H9 (cell line): ENCODE measurements at regions not wholly inside any gene's neighbourhood (a gene's known extent, or its start where the extent isn't known, plus 50 kb on each side); places are given as distances from the start of the nearest gene placed in this dataset.

Experiments
- DNase-seq: peaks from one replicate; pipeline ENCODE4 v3.0.0-alpha.2; 2017
- H2AFZ ChIP-seq: one replicate; pipeline ENCODE4 v1.6.1; 2013; ENCODE audit warnings: mild to moderate bottlenecking, low read length, control low read depth, moderate library complexity
- H2AK5ac ChIP-seq: 2 replicates; pipeline ENCODE4 v1.6.1; 2013; ENCODE audit warnings: low read length, control low read depth, mixed read lengths; ENCODE audit not compliant: insufficient read length
- H2BK120ac ChIP-seq: one replicate; pipeline ENCODE4 v1.6.1; 2013; ENCODE audit warnings: low read depth, mild to moderate bottlenecking, low read length, control low read depth, inconsistent platforms; ENCODE audit not compliant: poor library complexity, severe bottlenecking
- H2BK12ac ChIP-seq: 2 replicates; pipeline ENCODE4 v1.6.1; 2013; ENCODE audit warnings: low read length, control low read depth, mixed read lengths, low read depth; ENCODE audit not compliant: insufficient read length
- H2BK15ac ChIP-seq: 2 replicates; pipeline ENCODE4 v1.6.1; 2013; ENCODE audit warnings: low read depth, low read length, control low read depth
- H2BK20ac ChIP-seq: one replicate; pipeline ENCODE4 v1.6.1; 2013; ENCODE audit warnings: low read depth, mild to moderate bottlenecking, low read length, control low read depth, inconsistent platforms; ENCODE audit not compliant: poor library complexity, severe bottlenecking
- H2BK5ac ChIP-seq: 2 replicates; pipeline ENCODE4 v1.6.1; 2013; ENCODE audit warnings: low read length, control low read depth, mixed read lengths; ENCODE audit not compliant: insufficient read length
- H3K14ac ChIP-seq: 2 replicates; pipeline ENCODE4 v1.6.1; 2013; ENCODE audit warnings: low read length, control low read depth; ENCODE audit not compliant: insufficient read depth
- H3K18ac ChIP-seq: 2 replicates; pipeline ENCODE4 v1.6.1; 2013; ENCODE audit warnings: low read depth, mild to moderate bottlenecking, mixed read lengths, low read length, control low read depth; ENCODE audit not compliant: insufficient read length
- H3K23ac ChIP-seq: 2 replicates; pipeline ENCODE4 v1.6.1; 2013; ENCODE audit warnings: low read length, control low read depth, mixed read lengths, low read depth; ENCODE audit not compliant: insufficient read length
- H3K23me2 ChIP-seq: 2 replicates; pipeline ENCODE4 v1.6.1; 2013; ENCODE audit warnings: low read depth, mild to moderate bottlenecking, mixed read lengths, low read length, control low read depth; ENCODE audit not compliant: insufficient read length, poor library complexity, severe bottlenecking
- H3K27ac ChIP-seq: 2 replicates; pipeline ENCODE4 v1.5.1; 2013; ENCODE audit warnings: low read length, control low read depth, mixed read lengths, low read depth; ENCODE audit not compliant: insufficient read length
- H3K27me3 ChIP-seq: 2 replicates; pipeline ENCODE4 v1.6.1; 2013; ENCODE audit warnings: low read length, control low read depth, inconsistent platforms; ENCODE audit not compliant: insufficient read depth
- H3K4ac ChIP-seq: 2 replicates; pipeline ENCODE4 v1.6.1; 2013; ENCODE audit warnings: low read depth, mild to moderate bottlenecking, control low read depth, inconsistent platforms, low read length, moderate library complexity
- H3K4me1 ChIP-seq: 2 replicates; pipeline ENCODE4 v1.6.1; 2013; ENCODE audit warnings: low read length, control low read depth, inconsistent platforms; ENCODE audit not compliant: insufficient read depth
- H3K4me2 ChIP-seq: 2 replicates; pipeline ENCODE4 v1.6.1; 2013; ENCODE audit warnings: low read length, control low read depth, mixed read lengths; ENCODE audit not compliant: insufficient read length, insufficient read depth
- H3K56ac ChIP-seq: 2 replicates; pipeline ENCODE4 v1.6.1; 2013; ENCODE audit warnings: low read depth, mild to moderate bottlenecking, mixed read lengths, low read length, control low read depth; ENCODE audit not compliant: insufficient read length
- H3K79me1 ChIP-seq: 2 replicates; pipeline ENCODE4 v1.6.1; 2013; ENCODE audit warnings: low read depth, mild to moderate bottlenecking, moderate library complexity, low read length, control low read depth, inconsistent platforms; ENCODE audit not compliant: insufficient read depth, poor library complexity, severe bottlenecking
- H3K79me2 ChIP-seq: 2 replicates; pipeline ENCODE4 v1.6.1; 2013; ENCODE audit warnings: low read length, control low read depth, inconsistent platforms; ENCODE audit not compliant: insufficient read depth
- H3K9ac ChIP-seq: 2 replicates; pipeline ENCODE4 v1.6.1; 2013; ENCODE audit warnings: low read length, control low read depth, mixed read lengths; ENCODE audit not compliant: insufficient read length; ENCODE audit errors: extremely low read depth
- H3K9me3 ChIP-seq: one replicate; pipeline ENCODE4 v1.6.1; 2013; ENCODE audit warnings: low read depth, low read length, inconsistent platforms; ENCODE audit not compliant: control insufficient read depth
- H3T11ph ChIP-seq: one replicate; pipeline ENCODE4 v1.6.1; 2013; ENCODE audit warnings: mild to moderate bottlenecking, low read length, control low read depth, inconsistent platforms
- H4K20me1 ChIP-seq: one replicate; pipeline ENCODE4 v1.6.1; 2013; ENCODE audit not compliant: control insufficient read depth, insufficient read length, insufficient read depth
- H4K5ac ChIP-seq: 2 replicates; pipeline ENCODE4 v1.6.1; 2013; ENCODE audit warnings: low read depth, mild to moderate bottlenecking, mixed read lengths, low read length, control low read depth; ENCODE audit not compliant: insufficient read length
- H4K8ac ChIP-seq: replicated peaks from 2 replicates; pipeline ENCODE4 v1.6.1; 2013; ENCODE audit warnings: low read length, control low read depth, mixed read lengths, low read depth; ENCODE audit not compliant: insufficient read length
- H4K91ac ChIP-seq: 2 replicates; pipeline ENCODE4 v1.6.1; 2013; ENCODE audit warnings: low read depth, mild to moderate bottlenecking, moderate library complexity, mixed read lengths, low read length, control low read depth; ENCODE audit not compliant: insufficient read length
- H3K27ac Mint-ChIP-seq, 3 experiments: 2 replicates in 2 of 3; 3 replicates in 1 of 3; pipeline ENCODE4 v1.8.0; 2020 to 2021; ENCODE audit warnings: mixed read lengths in 3 of 3, mild to moderate bottlenecking in 1 of 3, moderate library complexity in 1 of 3
- H3K27me3 Mint-ChIP-seq: 2 replicates; pipeline ENCODE4 v1.8.0; 2021; ENCODE audit warnings: low read depth, mild to moderate bottlenecking, moderate library complexity, mixed read lengths
- H3K36me3 Mint-ChIP-seq, 3 experiments: 2 replicates in 2 of 3; 3 replicates in 1 of 3; pipeline ENCODE4 v1.8.0; 2020 to 2021; ENCODE audit warnings: low read depth in 3 of 3, mixed read lengths in 3 of 3; ENCODE audit not compliant: insufficient read depth in 1 of 3
- H3K4me1 Mint-ChIP-seq, 2 experiments: 2 replicates each; pipeline ENCODE4 v1.8.0; 2020; ENCODE audit warnings: mixed read lengths in 2 of 2
- H3K4me3 Mint-ChIP-seq, 2 experiments: 2 replicates in 1 of 2; 3 replicates in 1 of 2; pipeline ENCODE4 v1.8.0; 2020 to 2021; ENCODE audit warnings: mild to moderate bottlenecking in 2 of 2, mixed read lengths in 2 of 2, moderate library complexity in 1 of 2
- H3K9me3 Mint-ChIP-seq, 2 experiments: 2 replicates in 1 of 2; 3 replicates in 1 of 2; pipeline ENCODE4 v1.8.0; 2020; ENCODE audit warnings: mild to moderate bottlenecking in 2 of 2, mixed read lengths in 2 of 2, moderate library complexity in 1 of 2
- WGBS: extraction: QIAGEN DNeasy Blood & Tissue Kit; methylation state at CpG from one replicate; pipeline ENCODE4 v1.1.7; 2013; ENCODE audit warnings: missing lambda C conversion rate, low lambda C conversion rate, mixed read lengths; ENCODE audit not compliant: insufficient read length; ENCODE audit errors: extremely low coverage; 5-methylcytosine and 5-hydroxymethylcytosine counted together
- TF ChIP-seq, protein P1 (sequence below): fragments of 200-600 bp; sonication (generic); conservative IDR thresholded peaks from 3 replicates; pipeline ENCODE4 v1.8.0; 2021; ENCODE audit warnings: antibody characterized with exemption, mild to moderate bottlenecking

DNA sequence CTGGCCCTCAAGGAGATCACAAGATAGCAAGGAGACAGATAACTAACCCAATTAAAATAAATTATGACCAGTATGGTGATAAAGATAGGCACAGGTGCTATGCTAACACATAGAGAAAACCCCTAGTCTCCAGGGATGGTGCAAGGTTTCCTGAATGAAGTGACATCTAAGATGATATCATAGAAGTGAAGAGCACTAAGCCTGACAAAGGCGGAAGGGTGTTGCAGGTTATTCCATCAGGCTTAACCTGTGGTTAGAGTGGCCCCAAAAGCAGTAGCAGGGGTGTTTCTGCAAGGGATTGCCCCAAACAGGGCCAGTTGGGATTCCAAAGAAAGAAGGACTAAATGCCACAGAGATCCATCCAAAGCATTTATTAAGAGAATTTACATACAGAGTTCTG lies 249.2 kb downstream of the IDS start:
- H3K4me2 ChIP-seq, result no peak overlapping the region
- WGBS, result no CpG with 5 or more reads among the region's 1 CpG
- DNase-seq, result no peak
- H3T11ph ChIP-seq, result no peak overlapping the region
- Mint-ChIP-seq H3K4me3 (no peak overlapping the region), H3K4me1 (no peaks in the 10 kb centered on the region), H3K36me3 (peaks cover 0 to 3% (median 0%) of the 10 kb centered on the region in 3 experiments; a peak in 1 of 7 replicates), H3K27ac (no peak overlapping the region; a peak in 1 of 7 replicates), H3K9me3 (peaks cover 54 to 60% of the 10 kb centered on the region in 2 experiments), H3K27me3 (no peaks in the 10 kb centered on the region)
- H4K5ac ChIP-seq, result no peak overlapping the region
- TF ChIP-seq, protein P1, sequence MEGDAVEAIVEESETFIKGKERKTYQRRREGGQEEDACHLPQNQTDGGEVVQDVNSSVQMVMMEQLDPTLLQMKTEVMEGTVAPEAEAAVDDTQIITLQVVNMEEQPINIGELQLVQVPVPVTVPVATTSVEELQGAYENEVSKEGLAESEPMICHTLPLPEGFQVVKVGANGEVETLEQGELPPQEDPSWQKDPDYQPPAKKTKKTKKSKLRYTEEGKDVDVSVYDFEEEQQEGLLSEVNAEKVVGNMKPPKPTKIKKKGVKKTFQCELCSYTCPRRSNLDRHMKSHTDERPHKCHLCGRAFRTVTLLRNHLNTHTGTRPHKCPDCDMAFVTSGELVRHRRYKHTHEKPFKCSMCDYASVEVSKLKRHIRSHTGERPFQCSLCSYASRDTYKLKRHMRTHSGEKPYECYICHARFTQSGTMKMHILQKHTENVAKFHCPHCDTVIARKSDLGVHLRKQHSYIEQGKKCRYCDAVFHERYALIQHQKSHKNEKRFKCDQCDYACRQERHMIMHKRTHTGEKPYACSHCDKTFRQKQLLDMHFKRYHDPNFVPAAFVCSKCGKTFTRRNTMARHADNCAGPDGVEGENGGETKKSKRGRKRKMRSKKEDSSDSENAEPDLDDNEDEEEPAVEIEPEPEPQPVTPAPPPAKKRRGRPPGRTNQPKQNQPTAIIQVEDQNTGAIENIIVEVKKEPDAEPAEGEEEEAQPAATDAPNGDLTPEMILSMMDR, result no peak
- H3K9ac ChIP-seq, result no peak overlapping the region
- H3K56ac ChIP-seq, result no peak overlapping the region
- H4K20me1 ChIP-seq, result no peaks in the 10 kb centered on the region
- H3K4me1 ChIP-seq, result no peaks in the 10 kb centered on the region
- H2BK5ac ChIP-seq, result no peak overlapping the region
- no peak overlapping the region for H3K18ac ChIP-seq
- H3K23ac ChIP-seq, result no peak overlapping the region
- no peak overlapping the region for H2BK20ac ChIP-seq
- H2AK5ac ChIP-seq, result no peak overlapping the region
- no peak overlapping the region for H4K91ac ChIP-seq
- no peak overlapping the region for H3K27ac ChIP-seq
- H3K9me3 ChIP-seq, result peaks cover 34% of the 10 kb centered on the region
- no peak overlapping the region for H3K14ac ChIP-seq
- H2BK120ac ChIP-seq, result no peak overlapping the region
- H2BK12ac ChIP-seq, result no peak overlapping the region
- H3K27me3 ChIP-seq, result no peaks in the 10 kb centered on the region
- H2AFZ ChIP-seq, result no peak overlapping the region
- no peaks in the 10 kb centered on the region for H3K79me2 ChIP-seq
- H2BK15ac ChIP-seq, result no peak overlapping the region
- no peaks in the 10 kb centered on the region for H3K79me1 ChIP-seq
- H3K4ac ChIP-seq, result no peak overlapping the region
- H3K23me2 ChIP-seq, result no peaks in the 10 kb centered on the region
- no peak overlapping the region for H4K8ac ChIP-seq
